ENCODE measurements at regions not wholly inside any gene's neighbourhood (a gene's known extent, or its start where the extent isn't known, plus 50 kb on each side); places are given as distances from the start of the nearest gene placed in this dataset.

- TF ChIP-seq, protein P1, sequence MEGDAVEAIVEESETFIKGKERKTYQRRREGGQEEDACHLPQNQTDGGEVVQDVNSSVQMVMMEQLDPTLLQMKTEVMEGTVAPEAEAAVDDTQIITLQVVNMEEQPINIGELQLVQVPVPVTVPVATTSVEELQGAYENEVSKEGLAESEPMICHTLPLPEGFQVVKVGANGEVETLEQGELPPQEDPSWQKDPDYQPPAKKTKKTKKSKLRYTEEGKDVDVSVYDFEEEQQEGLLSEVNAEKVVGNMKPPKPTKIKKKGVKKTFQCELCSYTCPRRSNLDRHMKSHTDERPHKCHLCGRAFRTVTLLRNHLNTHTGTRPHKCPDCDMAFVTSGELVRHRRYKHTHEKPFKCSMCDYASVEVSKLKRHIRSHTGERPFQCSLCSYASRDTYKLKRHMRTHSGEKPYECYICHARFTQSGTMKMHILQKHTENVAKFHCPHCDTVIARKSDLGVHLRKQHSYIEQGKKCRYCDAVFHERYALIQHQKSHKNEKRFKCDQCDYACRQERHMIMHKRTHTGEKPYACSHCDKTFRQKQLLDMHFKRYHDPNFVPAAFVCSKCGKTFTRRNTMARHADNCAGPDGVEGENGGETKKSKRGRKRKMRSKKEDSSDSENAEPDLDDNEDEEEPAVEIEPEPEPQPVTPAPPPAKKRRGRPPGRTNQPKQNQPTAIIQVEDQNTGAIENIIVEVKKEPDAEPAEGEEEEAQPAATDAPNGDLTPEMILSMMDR (IDR thresholded peaks at IDR 0.05; ENCODE audit: insufficient read depth, low read length): no peak
- TF ChIP-seq REST (IDR thresholded peaks at IDR 0.05; ENCODE audit: insufficient replicate concordance, low read depth) (no peak), POLR2AphosphoS5 (IDR thresholded peaks at IDR 0.05; ENCODE audit: low read depth) (no peak)
Observed at GRCh38 chr2:33762636-33763035, 163.5 kb upstream of the FAM98A start.

All from HL-60 (cell line).